Activated naive CD4-positive, alpha-beta T cell treated with anti-CD3 and anti-CD28 coated beads for 36 hours (primary cell): ENCODE measurements at regions not wholly inside any gene's neighbourhood (a gene's known extent, or its start where the extent isn't known, plus 50 kb on each side); places are given as distances from the start of the nearest gene placed in this dataset.

Experiments used
- CTCF ChIA-PET: fragments of 350-600 bp; sonication (Branson Sonifier 250); formaldehyde crosslinking; loops from one replicate; lab custom pipeline; 2021; ENCODE audit warnings: antibody characterized with exemption; lab: Charles Lee
- DNase-seq: peaks from one replicate; pipeline ENCODE4 v3.0.0-alpha.2; 2020
- H3K27ac Mint-ChIP-seq: one replicate; pipeline ENCODE4 v1.8.0; 2021; ENCODE audit warnings: mild to moderate bottlenecking, mixed read lengths
- H3K27me3 Mint-ChIP-seq: one replicate; pipeline ENCODE4 v1.8.0; 2021; ENCODE audit warnings: low read depth, mixed read lengths
- H3K36me3 Mint-ChIP-seq: one replicate; pipeline ENCODE4 v1.8.0; 2021; ENCODE audit warnings: low read depth, mixed read lengths
- H3K4me1 Mint-ChIP-seq: one replicate; pipeline ENCODE4 v1.8.0; 2021; ENCODE audit warnings: low read depth, mixed read lengths
- H3K4me3 Mint-ChIP-seq: one replicate; pipeline ENCODE4 v1.8.0; 2021; ENCODE audit warnings: mild to moderate bottlenecking, moderate library complexity, mixed read lengths
- H3K9me3 Mint-ChIP-seq: one replicate; pipeline ENCODE4 v1.8.0; 2021; ENCODE audit warnings: mixed read lengths
- intact Hi-C: fragments of 100-400 bp; cut with micrococcal nuclease; formaldehyde crosslinking; loops from one replicate; pipeline ENCODE4 v1.15.1; 2023

DNA sequence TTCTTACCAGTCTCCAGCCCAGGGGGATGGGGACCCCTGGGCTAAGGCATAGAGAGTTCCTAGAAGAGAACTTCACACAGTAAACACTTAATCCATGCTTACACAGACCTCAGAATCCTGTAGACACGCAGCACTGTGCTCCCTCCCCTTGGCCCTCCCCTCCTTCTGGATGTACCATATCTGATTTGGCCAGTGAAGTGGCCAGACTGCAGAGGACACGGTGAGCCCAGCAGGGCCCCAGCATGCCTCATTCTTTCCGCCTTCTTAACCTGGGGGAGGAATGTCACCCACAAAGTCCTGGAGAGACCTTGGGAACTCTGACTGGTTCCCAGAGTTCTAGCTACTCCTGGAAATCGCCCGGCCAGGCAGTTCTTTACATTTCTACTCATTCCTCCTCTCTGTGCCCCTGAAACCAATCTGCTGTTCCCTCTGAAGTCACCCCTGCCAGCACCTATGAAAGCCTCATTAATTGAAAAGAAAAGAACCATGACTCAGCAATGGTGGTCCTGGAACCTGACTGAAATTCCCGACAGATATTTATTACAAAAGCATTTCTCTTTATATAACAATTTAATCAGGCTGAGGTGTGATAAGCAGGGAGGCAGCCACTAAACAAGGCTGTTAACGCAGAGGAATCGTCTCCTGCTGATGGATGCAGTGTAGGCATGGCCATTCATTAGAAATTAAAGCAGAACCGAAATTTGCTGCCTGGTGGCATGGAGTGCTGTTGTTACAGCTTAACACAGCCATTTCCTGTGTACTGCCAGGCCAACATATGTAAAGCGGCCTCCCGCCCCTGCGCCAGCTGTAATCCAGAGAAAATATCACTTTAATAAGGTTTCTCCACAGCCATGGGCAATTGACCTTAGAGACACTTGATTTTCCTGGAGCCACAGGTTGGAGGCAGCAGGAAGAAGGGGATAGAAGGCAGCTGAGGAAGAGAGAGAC is 74.6 kb upstream of the KCND3 start:
- CTCF ChIA-PET, result no interaction called here
- Mint-ChIP-seq H3K36me3 (no peaks in the 10 kb centered on the region), H3K27me3 (peaks cover 8% of the 10 kb centered on the region), H3K27ac (no peak overlapping the region), H3K4me1 (no peaks in the 10 kb centered on the region), H3K9me3 (no peaks in the 10 kb centered on the region), H3K4me3 (no peak overlapping the region)
- no peak for DNase-seq
- intact Hi-C loops, result no loop called here

GRCh38 chr1:112067989-112068388 is 78.5 kb upstream of the KCND3 start:
- Mint-ChIP-seq H3K36me3 (no peaks in the 10 kb centered on the region), H3K4me1 (no peaks in the 10 kb centered on the region), H3K9me3 (no peaks in the 10 kb centered on the region), H3K27me3 (peaks cover 15% of the 10 kb centered on the region), H3K27ac (no peak overlapping the region), H3K4me3 (no peak overlapping the region)
- intact Hi-C loops, result no loop called here
- CTCF ChIA-PET, result no interaction called here
- DNase-seq, result no peak

GRCh38 chr1:112070677-112071076 is 81.2 kb upstream of the KCND3 start:
- Mint-ChIP-seq H3K27me3 (peaks cover 10% of the 10 kb centered on the region), H3K4me3 (no peak overlapping the region), H3K27ac (no peak overlapping the region), H3K9me3 (no peaks in the 10 kb centered on the region), H3K4me1 (no peaks in the 10 kb centered on the region), H3K36me3 (no peaks in the 10 kb centered on the region)
- intact Hi-C loops, result no loop called here
- no peak for DNase-seq
- CTCF ChIA-PET, result interaction anchor here (1.6 kb wide), 1 partner anchor 9 kb away, joined by 4 read pairs; no protein-coding TSS in a partner anchor

GRCh38 chr1:112074711-112075110 is 85.2 kb upstream of the KCND3 start:
- no peaks in the 10 kb centered on the region for H3K9me3 Mint-ChIP-seq
- CTCF ChIA-PET, result no interaction called here
- H3K4me3 Mint-ChIP-seq, result no peak overlapping the region
- intact Hi-C loops, result no loop called here
- no peak for DNase-seq
- H3K27ac Mint-ChIP-seq, result no peak overlapping the region
- no peaks in the 10 kb centered on the region for H3K4me1 Mint-ChIP-seq
- H3K27me3 Mint-ChIP-seq, result peaks cover 5% of the 10 kb centered on the region
- H3K36me3 Mint-ChIP-seq, result no peaks in the 10 kb centered on the region

DNA sequence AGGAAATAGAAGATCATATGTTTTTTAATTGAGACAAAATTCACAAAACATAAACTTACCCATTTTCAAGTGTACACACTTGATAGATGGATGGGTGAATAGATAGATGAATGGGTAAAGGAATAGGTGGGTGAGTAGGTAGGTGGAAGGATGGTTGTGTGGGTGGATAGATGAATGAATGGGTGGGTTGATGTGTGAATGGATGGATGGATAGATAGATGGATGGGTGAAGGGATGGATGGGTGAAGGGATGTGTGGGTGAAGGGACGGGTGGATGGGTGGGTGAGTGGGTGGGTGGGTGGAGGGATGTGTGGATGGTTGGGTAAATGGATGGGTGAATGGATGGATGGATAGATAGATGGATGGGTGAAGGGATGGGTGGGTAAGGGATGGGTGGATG is 86.1 kb upstream of the KCND3 start:
- Mint-ChIP-seq H3K27me3 (peaks cover 2% of the 10 kb centered on the region), H3K36me3 (no peaks in the 10 kb centered on the region), H3K4me1 (no peaks in the 10 kb centered on the region), H3K27ac (no peak overlapping the region), H3K9me3 (no peaks in the 10 kb centered on the region), H3K4me3 (no peak overlapping the region)
- CTCF ChIA-PET, result no interaction called here
- intact Hi-C loops, result no loop called here
- no peak for DNase-seq

DNA sequence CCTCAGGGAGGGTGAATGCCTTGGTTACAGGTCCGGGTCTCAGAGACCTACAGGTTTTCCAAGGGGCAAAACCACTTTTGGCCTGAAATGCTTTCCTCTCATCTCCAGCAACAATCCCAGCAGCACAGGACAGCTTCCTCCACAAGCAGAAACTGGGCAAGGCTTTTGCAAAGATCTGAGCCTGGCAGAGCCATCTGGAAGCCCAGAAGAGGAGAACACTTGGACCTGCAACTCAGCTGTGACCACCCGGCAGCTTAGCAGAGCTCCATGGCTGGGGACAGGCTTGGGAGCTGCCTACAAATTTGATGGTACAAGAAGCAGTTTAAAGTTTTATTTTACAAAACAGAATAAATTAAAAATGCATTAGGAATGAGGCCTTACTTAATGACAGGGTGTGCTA is 90.0 kb upstream of the KCND3 start:
- DNase-seq, result no peak
- CTCF ChIA-PET, result no interaction called here
- intact Hi-C loops, result no loop called here
- H3K27ac Mint-ChIP-seq, result no peak overlapping the region
- H3K9me3 Mint-ChIP-seq, result no peaks in the 10 kb centered on the region
- no peaks in the 10 kb centered on the region for H3K4me1 Mint-ChIP-seq
- no peaks in the 10 kb centered on the region for H3K36me3 Mint-ChIP-seq
- H3K27me3 Mint-ChIP-seq, result peaks cover 6% of the 10 kb centered on the region
- no peak overlapping the region for H3K4me3 Mint-ChIP-seq

DNA sequence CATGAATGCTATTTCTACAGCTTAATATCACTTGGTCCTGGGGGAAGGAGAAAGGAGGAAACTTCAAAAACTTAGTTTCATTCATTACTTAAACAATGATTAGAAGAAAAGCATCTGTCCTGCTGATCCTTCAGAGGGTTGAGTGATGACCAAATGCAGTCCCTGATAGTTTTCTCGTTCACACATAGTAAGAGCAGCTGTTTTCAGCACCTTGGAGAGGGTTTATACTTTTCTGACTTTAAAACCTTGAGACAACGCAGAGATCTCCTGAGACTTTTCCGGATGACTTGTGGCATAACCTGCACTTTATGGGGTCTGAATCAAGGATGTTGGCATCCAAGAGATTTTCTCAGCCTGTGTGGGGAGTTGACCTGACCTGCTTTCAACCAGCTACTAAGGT is 94.0 kb upstream of the KCND3 start:
- CTCF ChIA-PET, result no interaction called here
- Mint-ChIP-seq H3K4me3 (no peak overlapping the region), H3K4me1 (no peaks in the 10 kb centered on the region), H3K9me3 (no peaks in the 10 kb centered on the region), H3K27ac (no peak overlapping the region), H3K36me3 (no peaks in the 10 kb centered on the region), H3K27me3 (peaks cover 14% of the 10 kb centered on the region)
- intact Hi-C loops, result no loop called here
- no peak for DNase-seq

DNA sequence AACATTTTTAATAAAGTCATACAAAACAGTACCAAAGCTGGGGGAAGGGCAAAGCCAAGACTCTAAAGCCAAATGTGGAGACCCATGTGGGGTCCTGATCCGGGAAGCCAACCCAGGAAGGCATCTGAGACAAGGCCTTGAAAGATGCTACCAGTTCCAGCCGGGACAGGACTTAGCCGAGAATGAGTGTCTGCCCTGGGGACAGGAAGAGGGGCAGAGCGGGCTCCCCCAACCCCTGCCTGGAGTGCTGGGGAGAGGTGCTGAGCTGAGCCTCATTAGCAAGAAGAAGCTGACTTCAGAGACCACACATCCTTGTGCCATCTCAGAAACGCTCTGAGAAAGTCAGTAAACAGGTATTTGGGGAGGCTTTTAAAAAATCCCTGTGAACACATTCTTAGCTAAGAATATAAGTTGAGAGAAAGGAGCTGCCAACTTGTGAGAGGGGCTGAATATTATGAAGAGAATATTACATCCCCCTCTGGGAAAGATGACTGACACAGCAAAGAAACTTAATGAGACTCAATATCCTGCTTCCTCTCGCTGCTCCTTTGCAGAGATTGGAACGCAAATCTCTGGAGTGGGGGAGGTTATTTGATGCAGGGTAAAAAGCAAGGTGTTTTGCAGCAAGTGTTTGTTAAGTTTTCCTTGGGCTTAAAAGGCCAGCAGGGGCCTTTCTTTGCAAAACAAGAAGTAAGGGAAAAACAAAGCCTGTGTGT is 103.3 kb upstream of the KCND3 start:
- H3K36me3 Mint-ChIP-seq, result no peaks in the 10 kb centered on the region
- no peak overlapping the region for H3K4me3 Mint-ChIP-seq
- DNase-seq, result no peak
- intact Hi-C loops, result no loop called here
- no peaks in the 10 kb centered on the region for H3K4me1 Mint-ChIP-seq
- no peaks in the 10 kb centered on the region for H3K9me3 Mint-ChIP-seq
- H3K27me3 Mint-ChIP-seq, result peaks cover 37% of the 10 kb centered on the region
- CTCF ChIA-PET, result no interaction called here
- H3K27ac Mint-ChIP-seq, result no peak overlapping the region

DNA sequence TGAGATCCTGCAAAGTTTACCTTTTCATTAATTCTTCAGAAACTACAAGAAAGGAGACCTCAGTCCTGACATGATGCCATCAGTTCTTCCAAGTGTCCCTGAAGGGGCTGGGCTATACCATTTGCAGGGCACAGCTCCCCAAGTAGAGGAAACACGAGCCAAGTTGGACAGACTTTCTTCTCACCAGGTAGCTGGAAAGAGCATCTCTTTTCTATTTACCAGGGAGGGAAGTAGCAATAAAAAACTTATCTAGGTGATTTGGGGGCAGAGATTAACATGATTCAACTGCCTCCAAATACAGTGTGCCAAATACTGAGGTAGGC is 103.9 kb upstream of the KCND3 start:
- CTCF ChIA-PET, result no interaction called here
- intact Hi-C loops, result no loop called here
- H3K4me3 Mint-ChIP-seq, result no peak overlapping the region
- no peaks in the 10 kb centered on the region for H3K36me3 Mint-ChIP-seq
- H3K27me3 Mint-ChIP-seq, result peaks cover 33% of the 10 kb centered on the region
- H3K27ac Mint-ChIP-seq, result no peak overlapping the region
- no peaks in the 10 kb centered on the region for H3K4me1 Mint-ChIP-seq
- DNase-seq, result no peak
- H3K9me3 Mint-ChIP-seq, result no peaks in the 10 kb centered on the region

DNA sequence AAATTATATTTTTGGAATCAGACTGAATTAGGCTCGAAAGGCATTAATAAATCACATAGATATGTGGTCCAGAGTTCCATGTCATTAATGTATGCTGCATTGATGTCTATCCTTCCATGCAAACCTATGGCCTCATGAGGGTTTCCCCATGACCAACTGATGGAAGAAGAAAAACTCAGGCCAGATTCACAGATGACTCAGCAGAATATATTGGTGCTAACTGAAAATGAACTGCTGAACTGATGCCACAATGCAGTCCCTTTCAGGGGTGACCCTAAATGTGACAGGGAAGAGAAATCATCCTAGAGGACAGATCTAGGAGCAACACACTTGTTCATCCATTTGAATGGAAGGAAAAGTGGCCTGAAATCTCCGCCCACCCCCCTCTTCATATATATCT is 110.5 kb upstream of the KCND3 start:
- DNase-seq, result no peak
- CTCF ChIA-PET, result no interaction called here
- Mint-ChIP-seq H3K9me3 (no peaks in the 10 kb centered on the region), H3K4me3 (no peak overlapping the region), H3K27ac (no peak overlapping the region), H3K27me3 (peaks cover 14% of the 10 kb centered on the region), H3K4me1 (no peaks in the 10 kb centered on the region), H3K36me3 (no peaks in the 10 kb centered on the region)
- intact Hi-C loops, result no loop called here

- no peaks in the 10 kb centered on the region for H3K36me3 Mint-ChIP-seq
- intact Hi-C loops, result no loop called here
- no peak overlapping the region for H3K4me3 Mint-ChIP-seq
- H3K4me1 Mint-ChIP-seq, result no peaks in the 10 kb centered on the region
- CTCF ChIA-PET, result no interaction called here
- no peak overlapping the region for H3K27ac Mint-ChIP-seq
- H3K9me3 Mint-ChIP-seq, result no peaks in the 10 kb centered on the region
- peaks cover 17% of the 10 kb centered on the region for H3K27me3 Mint-ChIP-seq
- DNase-seq, result no peak
Measured at GRCh38 chr1:112105557-112105956, 116.1 kb upstream of the KCND3 start.

DNA sequence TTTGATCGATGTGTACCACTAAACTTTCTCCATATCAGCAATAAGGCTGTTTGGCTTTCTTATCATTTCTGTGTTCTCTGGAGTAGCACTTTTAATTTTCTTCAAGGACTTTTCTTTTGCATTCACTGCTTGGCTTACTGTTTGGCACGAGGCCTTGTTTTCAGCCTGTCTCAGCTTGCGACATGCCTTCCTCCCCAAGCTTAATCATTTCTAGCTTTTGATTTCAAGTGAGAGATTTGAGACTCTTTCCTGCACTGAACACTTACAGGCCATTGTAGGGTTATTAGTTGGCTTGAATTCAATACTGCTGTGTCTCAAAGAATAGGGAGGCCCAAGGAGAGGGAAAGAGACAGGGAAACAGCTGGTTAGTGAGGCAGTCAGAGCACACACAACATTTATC is 120.6 kb upstream of the KCND3 start:
- Mint-ChIP-seq H3K4me3 (no peak overlapping the region), H3K4me1 (no peaks in the 10 kb centered on the region), H3K27ac (no peak overlapping the region), H3K36me3 (no peaks in the 10 kb centered on the region), H3K9me3 (no peaks in the 10 kb centered on the region), H3K27me3 (peaks cover 16% of the 10 kb centered on the region)
- DNase-seq, result no peak
- CTCF ChIA-PET, result no interaction called here
- intact Hi-C loops, result no loop called here

DNA sequence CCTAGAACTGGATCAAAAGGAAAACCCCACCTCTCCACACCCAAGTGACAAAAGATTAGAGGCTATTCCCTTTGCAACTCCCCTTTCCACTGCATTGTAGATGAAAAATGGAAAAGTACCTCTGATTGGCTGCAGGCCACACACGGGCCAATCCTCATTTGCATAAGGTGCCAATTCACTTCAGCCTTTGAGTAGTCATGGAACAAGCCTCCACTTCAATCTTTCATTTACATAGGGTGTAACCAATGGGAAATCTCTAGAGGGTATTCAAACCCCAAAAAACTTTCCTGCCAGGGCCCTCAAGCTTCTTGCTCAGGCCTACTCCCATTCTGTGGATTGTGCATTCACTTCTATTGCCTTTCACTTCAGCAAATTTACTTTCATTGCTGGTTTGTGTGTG is 122.3 kb upstream of the KCND3 start:
- H3K4me1 Mint-ChIP-seq, result no peaks in the 10 kb centered on the region
- H3K36me3 Mint-ChIP-seq, result no peaks in the 10 kb centered on the region
- H3K4me3 Mint-ChIP-seq, result no peak overlapping the region
- no peaks in the 10 kb centered on the region for H3K9me3 Mint-ChIP-seq
- peaks cover 14% of the 10 kb centered on the region for H3K27me3 Mint-ChIP-seq
- intact Hi-C loops, result no loop called here
- no peak overlapping the region for H3K27ac Mint-ChIP-seq
- CTCF ChIA-PET, result no interaction called here
- no peak for DNase-seq
